ENCODE measurements at regions not wholly inside any gene's neighbourhood (a gene's known extent, or its start where the extent isn't known, plus 50 kb on each side); places are given as distances from the start of the nearest gene placed in this dataset.

DNA sequence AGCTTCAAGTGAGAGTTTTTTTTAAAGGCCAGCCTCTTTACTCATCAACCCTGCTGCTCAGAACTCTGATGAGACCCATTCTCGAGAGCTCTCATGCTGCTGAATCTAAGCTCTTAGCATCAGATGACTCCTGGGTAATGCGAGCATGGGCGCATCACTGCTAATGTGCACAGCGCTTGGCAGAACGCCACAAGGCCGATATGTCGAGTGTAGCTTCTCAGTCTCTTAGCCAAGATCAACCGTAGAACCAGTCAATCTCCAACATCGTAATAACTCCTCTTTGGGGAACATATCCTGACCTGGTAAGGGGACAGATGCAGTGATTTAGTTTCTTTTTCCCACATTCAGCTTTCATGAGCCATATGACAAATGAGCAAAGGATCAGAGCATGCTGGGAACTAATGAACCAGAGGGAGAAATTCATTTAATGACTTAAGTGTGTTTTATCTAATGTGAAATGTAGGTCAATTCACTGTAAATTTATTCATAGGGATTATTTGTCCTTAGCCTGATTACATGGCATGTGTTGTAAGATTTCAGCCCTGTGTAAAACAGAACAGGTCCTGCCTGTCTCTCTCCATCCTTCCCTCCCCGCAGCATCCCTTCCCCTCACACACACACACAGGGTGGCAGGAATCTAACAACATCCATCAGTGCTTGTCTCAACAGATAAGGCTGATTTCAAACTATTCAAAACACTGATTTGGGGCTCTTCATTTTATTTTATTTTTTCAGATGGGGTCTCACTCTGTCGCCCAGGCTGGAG lies 195.4 kb upstream of the C2CD4B start:
- intact Hi-C loops (cut with DNase I): no loop called here
- Histone ChIP-seq H3K27me3 (no peaks in the 10 kb centered on the region), H3K4me3 (no peak overlapping the region), H3K36me3 (no peaks in the 10 kb centered on the region), H3K9me3 (no peaks in the 10 kb centered on the region), H3K4me1 (peaks cover 0 to 2% of the 10 kb centered on the region in 2 donors), H3K27ac (no peak overlapping the region)
- TF ChIP-seq, protein P1, sequence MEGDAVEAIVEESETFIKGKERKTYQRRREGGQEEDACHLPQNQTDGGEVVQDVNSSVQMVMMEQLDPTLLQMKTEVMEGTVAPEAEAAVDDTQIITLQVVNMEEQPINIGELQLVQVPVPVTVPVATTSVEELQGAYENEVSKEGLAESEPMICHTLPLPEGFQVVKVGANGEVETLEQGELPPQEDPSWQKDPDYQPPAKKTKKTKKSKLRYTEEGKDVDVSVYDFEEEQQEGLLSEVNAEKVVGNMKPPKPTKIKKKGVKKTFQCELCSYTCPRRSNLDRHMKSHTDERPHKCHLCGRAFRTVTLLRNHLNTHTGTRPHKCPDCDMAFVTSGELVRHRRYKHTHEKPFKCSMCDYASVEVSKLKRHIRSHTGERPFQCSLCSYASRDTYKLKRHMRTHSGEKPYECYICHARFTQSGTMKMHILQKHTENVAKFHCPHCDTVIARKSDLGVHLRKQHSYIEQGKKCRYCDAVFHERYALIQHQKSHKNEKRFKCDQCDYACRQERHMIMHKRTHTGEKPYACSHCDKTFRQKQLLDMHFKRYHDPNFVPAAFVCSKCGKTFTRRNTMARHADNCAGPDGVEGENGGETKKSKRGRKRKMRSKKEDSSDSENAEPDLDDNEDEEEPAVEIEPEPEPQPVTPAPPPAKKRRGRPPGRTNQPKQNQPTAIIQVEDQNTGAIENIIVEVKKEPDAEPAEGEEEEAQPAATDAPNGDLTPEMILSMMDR (IDR thresholded peaks at IDR 0.05): no peak
- no peak for DNase-seq (ENCODE audit: low spot score in 2 of 2)

DNA sequence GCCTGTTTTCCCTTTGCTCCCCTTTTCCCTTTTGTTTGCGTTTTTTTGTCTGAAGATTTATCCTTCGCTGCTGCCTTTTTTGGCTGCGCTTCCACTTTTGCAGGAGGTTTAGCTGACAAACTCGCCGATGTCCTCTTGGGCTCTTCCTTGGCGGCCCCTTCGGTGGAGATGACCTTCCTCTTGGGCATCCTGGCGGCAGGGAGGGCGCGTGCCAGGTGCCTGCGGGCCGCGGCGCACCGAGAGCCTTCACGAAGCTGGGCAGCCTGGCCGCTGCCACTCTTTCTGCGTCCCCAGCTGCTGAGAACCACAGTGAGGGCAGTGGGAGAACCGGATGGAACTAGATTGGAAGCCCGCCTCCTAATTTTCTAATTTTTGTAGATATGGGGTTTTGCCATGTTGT lies 197.1 kb upstream of the C2CD4B start:
- no peak overlapping the region for H3K27ac ChIP-seq
- TF ChIP-seq, protein P1 (IDR thresholded peaks at IDR 0.05): no peak
- no peak overlapping the region for H3K4me3 ChIP-seq
- DNase-seq (ENCODE audit: low spot score in 2 of 2): peak in 1 of 2 donors; percentile 61
- no peaks in the 10 kb centered on the region for H3K9me3 ChIP-seq
- intact Hi-C loops (cut with DNase I): no loop called here
- no peaks in the 10 kb centered on the region for H3K36me3 ChIP-seq
- H3K4me1 ChIP-seq: peaks cover 0 to 2% of the 10 kb centered on the region in 2 donors
- H3K27me3 ChIP-seq: no peaks in the 10 kb centered on the region

DNA sequence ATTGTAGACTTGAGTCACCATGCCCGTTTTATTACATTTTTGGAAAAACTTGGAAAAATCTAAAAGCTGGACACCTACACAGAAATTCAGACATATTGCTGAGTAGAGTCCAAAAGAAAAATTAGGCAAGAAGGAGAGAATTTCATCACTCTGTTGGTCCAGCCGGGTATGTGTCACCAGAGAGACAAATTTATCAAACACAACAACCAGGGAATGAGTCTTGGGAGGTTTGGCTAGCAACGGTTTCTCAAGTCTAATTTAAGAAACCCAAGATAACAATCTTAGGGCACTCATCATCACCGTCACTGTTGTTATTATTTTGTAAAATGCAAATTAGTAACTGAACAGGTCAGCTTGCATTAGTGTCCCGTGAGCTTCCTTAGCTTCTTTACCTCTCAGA lies 197.5 kb upstream of the C2CD4B start:
- DNase-seq (ENCODE audit: low spot score in 2 of 2): peak in 1 of 2 donors; percentile 61
- Histone ChIP-seq H3K36me3 (no peaks in the 10 kb centered on the region), H3K4me3 (no peak overlapping the region), H3K4me1 (peaks cover 0 to 2% of the 10 kb centered on the region in 2 donors), H3K9me3 (no peaks in the 10 kb centered on the region), H3K27ac (no peak overlapping the region), H3K27me3 (no peaks in the 10 kb centered on the region)
- intact Hi-C loops (cut with DNase I): no loop called here
- TF ChIP-seq, protein P1 (IDR thresholded peaks at IDR 0.05): no peak

DNA sequence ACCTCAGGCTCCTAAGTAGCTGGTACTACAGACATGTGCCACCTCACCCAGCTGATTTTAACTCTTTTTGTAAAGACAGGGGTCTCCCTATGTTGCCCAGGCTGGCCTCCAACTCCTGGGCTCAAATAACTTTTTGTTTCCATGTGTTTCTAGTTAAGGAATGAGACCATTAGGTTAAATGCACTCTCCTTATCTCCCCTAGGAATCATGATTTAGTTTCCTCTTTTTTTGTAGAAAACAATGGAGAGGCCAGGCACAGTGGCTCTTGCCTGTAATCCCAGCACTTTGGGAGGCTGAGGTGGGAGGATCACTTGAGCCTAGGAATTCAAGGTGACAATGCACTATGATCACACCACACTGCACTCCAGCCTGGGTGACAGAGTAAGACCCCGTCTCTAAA lies 198.8 kb upstream of the C2CD4B start:
- Histone ChIP-seq H3K27me3 (no peaks in the 10 kb centered on the region), H3K4me1 (peaks cover 0 to 2% of the 10 kb centered on the region in 2 donors), H3K27ac (no peak overlapping the region), H3K4me3 (no peak overlapping the region), H3K9me3 (no peaks in the 10 kb centered on the region), H3K36me3 (no peaks in the 10 kb centered on the region)
- intact Hi-C loops (cut with DNase I): no loop called here
- DNase-seq (ENCODE audit: low spot score in 2 of 2): no peak
- TF ChIP-seq, protein P1 (IDR thresholded peaks at IDR 0.05): no peak

DNA sequence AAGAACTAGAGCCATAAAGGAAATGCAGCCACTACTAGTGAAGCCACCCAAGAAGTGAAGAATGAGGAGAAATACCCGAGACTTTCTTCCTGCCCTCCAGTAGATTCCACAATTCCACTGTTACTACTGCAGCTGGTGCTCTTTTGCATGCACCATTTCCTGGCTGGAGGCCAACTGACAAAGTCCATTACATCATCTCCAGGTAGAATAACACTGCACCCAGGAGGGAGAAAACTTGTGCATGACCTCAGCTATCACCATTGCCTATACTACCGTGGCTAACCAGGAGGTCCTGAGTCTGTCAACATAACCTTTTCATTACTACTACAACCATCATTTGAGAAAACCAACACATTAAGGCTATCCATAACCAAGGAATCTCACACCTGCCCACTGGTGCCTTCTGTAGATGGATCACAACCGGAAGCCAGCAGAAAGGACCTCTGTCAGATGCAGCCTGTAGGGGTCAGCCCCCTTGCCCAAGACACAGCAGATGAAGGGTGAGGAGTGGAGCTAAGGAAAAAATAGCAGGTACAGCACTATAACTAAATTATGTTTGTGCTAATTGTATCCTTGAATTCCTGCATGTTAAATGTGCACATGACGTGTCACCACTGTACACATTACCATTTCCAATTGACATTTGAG lies 200.8 kb upstream of the C2CD4B start:
- H3K4me3 ChIP-seq: no peak overlapping the region
- no peaks in the 10 kb centered on the region for H3K36me3 ChIP-seq
- intact Hi-C loops (cut with DNase I): no loop called here
- TF ChIP-seq, protein P1 (IDR thresholded peaks at IDR 0.05): no peak
- H3K9me3 ChIP-seq: no peaks in the 10 kb centered on the region
- peaks cover 0 to 2% of the 10 kb centered on the region in 2 donors for H3K4me1 ChIP-seq
- DNase-seq (ENCODE audit: low spot score in 2 of 2): no peak
- H3K27ac ChIP-seq: no peak overlapping the region
- no peaks in the 10 kb centered on the region for H3K27me3 ChIP-seq

All from ascending aorta (tissue), 2 donors.